ENCODE measurements at regions not wholly inside any gene's neighbourhood (a gene's known extent, or its start where the extent isn't known, plus 50 kb on each side); places are given as distances from the start of the nearest gene placed in this dataset.

GRCh38 chr18:73099759-73100158, 232.0 kb upstream of the NETO1 start:
- H3K4me3 Mint-ChIP-seq (ENCODE audit: unreplicated experiment) = no peak overlapping the region
- H3K27me3 Mint-ChIP-seq (ENCODE audit: unreplicated experiment) = no peaks in the 10 kb centered on the region
- H3K4me1 Mint-ChIP-seq (ENCODE audit: low read depth, unreplicated experiment) = peaks cover 4% of the 10 kb centered on the region
- H3K9me3 Mint-ChIP-seq (ENCODE audit: unreplicated experiment) = no peaks in the 10 kb centered on the region
- DNase-seq = no peak
- H3K27ac Mint-ChIP-seq (ENCODE audit: unreplicated experiment) = no peak overlapping the region
- no peaks in the 10 kb centered on the region for H3K36me3 Mint-ChIP-seq (ENCODE audit: unreplicated experiment)
- TF ChIP-seq CTCF (IDR thresholded peaks at IDR 0.05; ENCODE audit: partially characterized antibody, unreplicated experiment) = no peak

- H3K36me3 Mint-ChIP-seq (ENCODE audit: unreplicated experiment) = peaks cover 8% of the 10 kb centered on the region
- no peak for DNase-seq
- no peak overlapping the region for H3K4me3 Mint-ChIP-seq (ENCODE audit: unreplicated experiment)
- no peaks in the 10 kb centered on the region for H3K4me1 Mint-ChIP-seq (ENCODE audit: low read depth, unreplicated experiment)
- no peaks in the 10 kb centered on the region for H3K27me3 Mint-ChIP-seq (ENCODE audit: unreplicated experiment)
- TF ChIP-seq CTCF (IDR thresholded peaks at IDR 0.05; ENCODE audit: partially characterized antibody, unreplicated experiment) = no peak
- no peak overlapping the region for H3K27ac Mint-ChIP-seq (ENCODE audit: unreplicated experiment)
- peaks cover 1% of the 10 kb centered on the region for H3K9me3 Mint-ChIP-seq (ENCODE audit: unreplicated experiment)
Observed at GRCh38 chr18:73093687-73094250, 226.0 kb upstream of the NETO1 start.

- no peak overlapping the region for H3K27ac Mint-ChIP-seq (ENCODE audit: unreplicated experiment)
- no peak for DNase-seq
- peaks cover 8% of the 10 kb centered on the region for H3K36me3 Mint-ChIP-seq (ENCODE audit: unreplicated experiment)
- peaks cover 1% of the 10 kb centered on the region for H3K9me3 Mint-ChIP-seq (ENCODE audit: unreplicated experiment)
- no peaks in the 10 kb centered on the region for H3K27me3 Mint-ChIP-seq (ENCODE audit: unreplicated experiment)
- H3K4me1 Mint-ChIP-seq (ENCODE audit: low read depth, unreplicated experiment) = peaks cover 2% of the 10 kb centered on the region
- no peak overlapping the region for H3K4me3 Mint-ChIP-seq (ENCODE audit: unreplicated experiment)
- no peak for TF ChIP-seq CTCF (IDR thresholded peaks at IDR 0.05; ENCODE audit: partially characterized antibody, unreplicated experiment)
Observed at GRCh38 chr18:73088445-73088844, 220.7 kb upstream of the NETO1 start.

GRCh38 chr18:73087282-73087977, 219.6 kb upstream of the NETO1 start:
- no peak for DNase-seq
- TF ChIP-seq CTCF (IDR thresholded peaks at IDR 0.05; ENCODE audit: partially characterized antibody, unreplicated experiment) = no peak
- peaks cover 1% of the 10 kb centered on the region for H3K9me3 Mint-ChIP-seq (ENCODE audit: unreplicated experiment)

GRCh38 chr18:73079920-73080319, 212.1 kb upstream of the NETO1 start:
- TF ChIP-seq CTCF (IDR thresholded peaks at IDR 0.05; ENCODE audit: partially characterized antibody, unreplicated experiment) = no peak
- Mint-ChIP-seq H3K27ac (ENCODE audit: unreplicated experiment) (no peak overlapping the region), H3K27me3 (ENCODE audit: unreplicated experiment) (no peaks in the 10 kb centered on the region), H3K4me3 (ENCODE audit: unreplicated experiment) (no peak overlapping the region), H3K4me1 (ENCODE audit: low read depth, unreplicated experiment) (no peaks in the 10 kb centered on the region), H3K9me3 (ENCODE audit: unreplicated experiment) (no peaks in the 10 kb centered on the region), H3K36me3 (ENCODE audit: unreplicated experiment) (no peaks in the 10 kb centered on the region)
- DNase-seq = no peak

More at GRCh38 chr18:73087282-73087977, 219.6 kb upstream of the NETO1 start:
- Mint-ChIP-seq H3K36me3 (ENCODE audit: unreplicated experiment) (peaks cover 8% of the 10 kb centered on the region), H3K27ac (ENCODE audit: unreplicated experiment) (no peak overlapping the region), H3K27me3 (ENCODE audit: unreplicated experiment) (no peaks in the 10 kb centered on the region), H3K4me1 (ENCODE audit: low read depth, unreplicated experiment) (peaks cover 2% of the 10 kb centered on the region), H3K4me3 (ENCODE audit: unreplicated experiment) (no peak overlapping the region)

Measured in glutamatergic neuron (in vitro differentiated cells).